Endothelial cell of umbilical vein (primary cell): ENCODE measurements at regions not wholly inside any gene's neighbourhood (a gene's known extent, or its start where the extent isn't known, plus 50 kb on each side); places are given as distances from the start of the nearest gene placed in this dataset.

Source experiments
- BruUV-seq: library from RNA; stranded (reverse); fragments of 400-500 nt; replicated peaks from 2 replicates; lab custom pipeline; 2021; lab: Mats Ljungman, UMichigan
- CTCF ChIA-PET: fragments of 300-600, 350-600 bp; sonication (Branson Sonifier 250); formaldehyde crosslinking; loops from one replicate; lab custom pipeline; 2021; ENCODE audit warnings: antibody characterized with exemption, inconsistent platforms; lab: Charles Lee
- POLR2A ChIA-PET: fragments of 300-600, 350-600 bp; sonication (Branson Sonifier 250); formaldehyde crosslinking; loops from one replicate; lab custom pipeline; 2021; ENCODE audit warnings: antibody characterized with exemption, inconsistent platforms; lab: Charles Lee
- DNase-seq: peaks from one replicate; pipeline ENCODE4 v3.0.0-alpha.2; 2011; ENCODE audit warnings: low read depth, low spot score
- FAIRE-seq: peaks from 2 replicates; lab custom pipeline; 2011; peaks lifted over from hg19 to GRCh38; lab: Jason Lieb, UNC
- H2AFZ ChIP-seq: 2 replicates; pipeline ENCODE4 v1.6.0; 2012; ENCODE audit warnings: low read depth, low read length, control low read depth, inconsistent platforms
- H3K27ac ChIP-seq: 2 replicates; pipeline ENCODE4 v1.5.1; 2011; ENCODE audit warnings: low read depth, mild to moderate bottlenecking, control low read depth, low read length, moderate library complexity; ENCODE audit not compliant: insufficient read depth
- H3K27me3 ChIP-seq, 2 experiments: 2 replicates each; pipeline versions ENCODE4 v1.6.0 to v1.6.1; 2011; ENCODE audit warnings: low read length in 2 of 2, mixed read lengths in 1 of 2; ENCODE audit not compliant: control insufficient read depth in 2 of 2, insufficient read depth in 2 of 2
- H3K36me3 ChIP-seq, 2 experiments: 2 replicates in 1 of 2; 3 replicates in 1 of 2; pipeline ENCODE4 v1.5.1; 2011; ENCODE audit warnings: low read length in 2 of 2, mild to moderate bottlenecking in 1 of 2, moderate library complexity in 1 of 2; ENCODE audit not compliant: control insufficient read depth in 2 of 2, insufficient read depth in 2 of 2; ENCODE audit errors: extremely low read depth in 1 of 2
- H3K4me1 ChIP-seq: 3 replicates; pipeline ENCODE4 v1.5.1; 2011; ENCODE audit warnings: mild to moderate bottlenecking, low read length; ENCODE audit not compliant: control insufficient read depth, insufficient read depth; ENCODE audit errors: extremely low read depth
- H3K4me2 ChIP-seq: 2 replicates; pipeline ENCODE4 v1.6.1; 2011; ENCODE audit warnings: low read length, control low read depth, mixed read lengths; ENCODE audit not compliant: insufficient read depth
- H3K4me3 ChIP-seq, 3 experiments: fragments of 200-600 bp in 1 of 3; sonication (generic), shearing (Covaris generic) in 1 of 3; replicated peaks in 1 of 3; 2 replicates each; pipeline ENCODE4 v1.5.1; 2011 to 2016; ENCODE audit warnings: control low read depth in 3 of 3, low read length in 3 of 3, mild to moderate bottlenecking in 2 of 3, inconsistent platforms in 1 of 3, low read depth in 1 of 3, moderate library complexity in 1 of 3; ENCODE audit not compliant: insufficient read depth in 1 of 3
- H3K79me2 ChIP-seq: 2 replicates; pipeline ENCODE4 v1.6.0; 2012; ENCODE audit warnings: low read length, inconsistent platforms; ENCODE audit not compliant: control insufficient read depth, insufficient read depth
- H3K9ac ChIP-seq: replicated peaks from 2 replicates; pipeline ENCODE3; 2011; ENCODE audit warnings: low read length, control low read depth; ENCODE audit not compliant: insufficient read depth; ENCODE audit errors: extremely low read depth
- H3K9me1 ChIP-seq: replicated peaks from 3 replicates; pipeline ENCODE4 v1.6.0; 2011; ENCODE audit warnings: mild to moderate bottlenecking, low read length; ENCODE audit not compliant: control insufficient read depth, insufficient read depth; ENCODE audit errors: extremely low read depth
- H3K9me3 ChIP-seq: replicated peaks from 2 replicates; pipeline ENCODE4 v1.5.1; 2012; ENCODE audit warnings: low read length, inconsistent platforms; ENCODE audit not compliant: control insufficient read depth, insufficient read depth
- H4K20me1 ChIP-seq: replicated peaks from 2 replicates; pipeline ENCODE3; 2011; ENCODE audit warnings: mild to moderate bottlenecking, low read length; ENCODE audit not compliant: control insufficient read depth, insufficient read depth; ENCODE audit errors: extremely low read depth
- EZH2 ChIP-seq: IDR thresholded peaks from 2 replicates; pipeline ENCODE4 v1.6.1; 2012; ENCODE audit warnings: borderline replicate concordance, low read depth, mild to moderate bottlenecking, moderate library complexity, low read length, inconsistent platforms; ENCODE audit not compliant: severe bottlenecking
- FOS ChIP-seq: IDR thresholded peaks from 2 replicates; pipeline ENCODE4 v1.6.1; 2011; ENCODE audit warnings: mild to moderate bottlenecking, low read length, moderate library complexity, borderline replicate concordance; ENCODE audit not compliant: insufficient read depth
- GATA2 ChIP-seq: IDR thresholded peaks from 2 replicates; pipeline ENCODE4 v1.7.0; 2011; ENCODE audit warnings: low read depth, mild to moderate bottlenecking, moderate library complexity, mixed read lengths, low read length; ENCODE audit not compliant: insufficient read length, insufficient read depth
- JUN ChIP-seq: IDR thresholded peaks from 2 replicates; pipeline ENCODE4 v1.6.1; 2011; ENCODE audit warnings: borderline replicate concordance, low read depth; ENCODE audit not compliant: insufficient read length, insufficient read depth
- MYC ChIP-seq: IDR thresholded peaks from one replicate; pipeline ENCODE4 v1.6.1; 2011; ENCODE audit warnings: mild to moderate bottlenecking, low read depth, low read length
- POLR2A ChIP-seq: IDR thresholded peaks from 2 replicates; pipeline ENCODE4 v1.6.1; 2012; ENCODE audit warnings: low read depth, mild to moderate bottlenecking, control low read depth, low read length
- POLR2AphosphoS5 ChIP-seq: IDR thresholded peaks from 2 replicates; pipeline ENCODE4 v1.6.1; 2012; ENCODE audit warnings: low read depth, mild to moderate bottlenecking, control low read depth, low read length, moderate library complexity; ENCODE audit not compliant: insufficient read depth
- dilution Hi-C: fragments of 300-500 bp; cut with MboI; formaldehyde crosslinking; loops from one replicate; pipeline ENCODE4 v1.15.0; 2019; ENCODE audit warnings: low sequenced_read_pairs; ENCODE audit not compliant: extremely low pct_ligation_motif_present
- intact Hi-C: fragments of 100-400 bp; cut with micrococcal nuclease; formaldehyde crosslinking; loops from one replicate; pipeline ENCODE4 v1.10.0; 2022
- TF ChIP-seq, protein P1 (sequence below): IDR thresholded peaks from 2 replicates; pipeline ENCODE4 v1.6.1; 2011; ENCODE audit not compliant: insufficient read depth, insufficient read length
- TF ChIP-seq, protein P2 (sequence below), 2 donors: IDR thresholded peaks; 1 replicate in 1 of 2; 2 replicates in 1 of 2; pipeline ENCODE4 v1.5.1; 2011; ENCODE audit warnings: low read length in 2 of 2, mild to moderate bottlenecking in 2 of 2, moderate library complexity in 2 of 2, control low read depth in 1 of 2, inconsistent platforms in 1 of 2, low read depth in 1 of 2; ENCODE audit not compliant: insufficient read depth in 1 of 2; ENCODE audit errors: extremely low read depth in 1 of 2

DNA sequence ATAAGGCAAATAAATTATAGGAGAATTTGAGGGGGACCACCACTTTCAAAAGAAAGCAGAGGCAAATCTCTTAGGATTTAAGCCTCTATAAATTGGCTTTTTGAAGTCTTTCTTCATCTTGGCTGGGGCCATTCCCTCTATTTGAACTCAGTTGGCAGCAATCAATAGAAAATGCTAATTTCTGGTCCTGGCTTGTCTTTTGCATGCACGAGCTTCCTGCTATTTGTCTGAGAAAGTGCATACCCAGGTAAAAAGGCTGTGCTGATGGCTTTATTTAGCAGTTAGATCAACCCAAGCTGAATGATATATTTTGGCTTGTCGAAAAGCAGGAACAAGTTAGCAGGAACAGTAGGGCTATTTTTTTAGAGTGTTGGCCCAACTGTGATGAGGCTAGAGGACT is 64.1 kb upstream of the GRAMD1B start:
- POLR2A ChIA-PET, result no interaction called here
- no peak for DNase-seq
- H3K4me2 ChIP-seq, result no peak overlapping the region
- H3K9me3 ChIP-seq, result no peaks in the 10 kb centered on the region
- no peaks in the 10 kb centered on the region for H3K36me3 ChIP-seq
- no peak for FAIRE-seq
- H3K27ac ChIP-seq, result no peak overlapping the region
- no TSS peak for BruUV-seq
- H3K9me1 ChIP-seq, result no peaks in the 10 kb centered on the region
- H3K79me2 ChIP-seq, result no peaks in the 10 kb centered on the region
- CTCF ChIA-PET, result no interaction called here
- H3K4me1 ChIP-seq, result no peaks in the 10 kb centered on the region
- TF ChIP-seq, protein P1, sequence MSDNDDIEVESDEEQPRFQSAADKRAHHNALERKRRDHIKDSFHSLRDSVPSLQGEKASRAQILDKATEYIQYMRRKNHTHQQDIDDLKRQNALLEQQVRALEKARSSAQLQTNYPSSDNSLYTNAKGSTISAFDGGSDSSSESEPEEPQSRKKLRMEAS, result no peak
- TF ChIP-seq JUN (no peak), POLR2A (no peak), POLR2AphosphoS5 (no peak), EZH2 (no peak), FOS (no peak), MYC (no peak), GATA2 (no peak)
- TF ChIP-seq, protein P2, sequence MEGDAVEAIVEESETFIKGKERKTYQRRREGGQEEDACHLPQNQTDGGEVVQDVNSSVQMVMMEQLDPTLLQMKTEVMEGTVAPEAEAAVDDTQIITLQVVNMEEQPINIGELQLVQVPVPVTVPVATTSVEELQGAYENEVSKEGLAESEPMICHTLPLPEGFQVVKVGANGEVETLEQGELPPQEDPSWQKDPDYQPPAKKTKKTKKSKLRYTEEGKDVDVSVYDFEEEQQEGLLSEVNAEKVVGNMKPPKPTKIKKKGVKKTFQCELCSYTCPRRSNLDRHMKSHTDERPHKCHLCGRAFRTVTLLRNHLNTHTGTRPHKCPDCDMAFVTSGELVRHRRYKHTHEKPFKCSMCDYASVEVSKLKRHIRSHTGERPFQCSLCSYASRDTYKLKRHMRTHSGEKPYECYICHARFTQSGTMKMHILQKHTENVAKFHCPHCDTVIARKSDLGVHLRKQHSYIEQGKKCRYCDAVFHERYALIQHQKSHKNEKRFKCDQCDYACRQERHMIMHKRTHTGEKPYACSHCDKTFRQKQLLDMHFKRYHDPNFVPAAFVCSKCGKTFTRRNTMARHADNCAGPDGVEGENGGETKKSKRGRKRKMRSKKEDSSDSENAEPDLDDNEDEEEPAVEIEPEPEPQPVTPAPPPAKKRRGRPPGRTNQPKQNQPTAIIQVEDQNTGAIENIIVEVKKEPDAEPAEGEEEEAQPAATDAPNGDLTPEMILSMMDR (IDR thresholded peaks at IDR 0.05; ENCODE audit: extremely low read depth in 1 of 2, insufficient read depth in 1 of 2, low read depth in 1 of 2, low read length in 2 of 2), result no peak
- dilution Hi-C loops, result no loop called here
- H4K20me1 ChIP-seq, result no peaks in the 10 kb centered on the region
- intact Hi-C loops, result no loop called here
- no peak overlapping the region for H3K9ac ChIP-seq
- H3K27me3 ChIP-seq, result peaks cover 9 to 10% of the 10 kb centered on the region in 2 experiments
- no peak overlapping the region for H2AFZ ChIP-seq
- H3K4me3 ChIP-seq, result no peak overlapping the region
